ENCODE measurements at regions not wholly inside any gene's neighbourhood (a gene's known extent, or its start where the extent isn't known, plus 50 kb on each side); places are given as distances from the start of the nearest gene placed in this dataset.

GRCh38 chr3:72182206-72182605 lies 397.3 kb upstream of the PROK2 start:
- Histone ChIP-seq H3K27me3 (ENCODE audit: control insufficient read depth, insufficient read depth, low read length, poor library complexity, severe bottlenecking) (no peaks in the 10 kb centered on the region), H3K4me1 (ENCODE audit: control insufficient read depth, insufficient read depth, low read length) (peaks cover 13% of the 10 kb centered on the region), H3K27ac (ENCODE audit: low read depth, low read length) (no peak overlapping the region), H3K36me3 (ENCODE audit: control insufficient read depth, insufficient read depth, low read length) (no peaks in the 10 kb centered on the region), H3K9me3 (ENCODE audit: control insufficient read depth, low read length) (no peaks in the 10 kb centered on the region), H3K9ac (ENCODE audit: extremely low read depth, low read length, poor library complexity, severe bottlenecking) (no peak overlapping the region), H3K4me3 (ENCODE audit: low read length) (no peak overlapping the region)
- no peak for DNase-seq
- TF ChIP-seq CTCF (conservative IDR thresholded peaks at IDR 0.05), result no peak
- Mint-ChIP-seq H3K27me3 (ENCODE audit: insufficient read depth) (peaks cover 5% of the 10 kb centered on the region), H3K36me3 (ENCODE audit: low read depth) (no peaks in the 10 kb centered on the region), H3K4me3 (no peak overlapping the region), H3K27ac (no peak overlapping the region), H3K9me3 (no peaks in the 10 kb centered on the region), H3K4me1 (peaks cover 17% of the 10 kb centered on the region)

GRCh38 chr3:72181251-72181650 lies 396.3 kb upstream of the PROK2 start:
- Histone ChIP-seq H3K27me3 (ENCODE audit: control insufficient read depth, insufficient read depth, low read length, poor library complexity, severe bottlenecking) (no peaks in the 10 kb centered on the region), H3K9ac (ENCODE audit: extremely low read depth, low read length, poor library complexity, severe bottlenecking) (no peak overlapping the region), H3K4me1 (ENCODE audit: control insufficient read depth, insufficient read depth, low read length) (peaks cover 13% of the 10 kb centered on the region), H3K4me3 (ENCODE audit: low read length) (no peak overlapping the region), H3K36me3 (ENCODE audit: control insufficient read depth, insufficient read depth, low read length) (no peaks in the 10 kb centered on the region), H3K27ac (ENCODE audit: low read depth, low read length) (no peak overlapping the region), H3K9me3 (ENCODE audit: control insufficient read depth, low read length) (no peaks in the 10 kb centered on the region)
- Mint-ChIP-seq H3K36me3 (ENCODE audit: low read depth) (no peaks in the 10 kb centered on the region), H3K4me3 (no peak overlapping the region), H3K4me1 (peaks cover 17% of the 10 kb centered on the region), H3K27me3 (ENCODE audit: insufficient read depth) (peaks cover 7% of the 10 kb centered on the region), H3K27ac (no peak overlapping the region), H3K9me3 (no peaks in the 10 kb centered on the region)
- no peak for DNase-seq
- no peak for TF ChIP-seq CTCF (conservative IDR thresholded peaks at IDR 0.05)
- WGBS, 2 experiments (ENCODE audit: insufficient coverage in 1 of 2, insufficient read length in 1 of 2), result 76 to 88% methylated on average over 5 of the region's 5 CpGs

- peaks cover 13% of the 10 kb centered on the region for H3K4me1 ChIP-seq (ENCODE audit: control insufficient read depth, insufficient read depth, low read length)
- H3K27ac ChIP-seq (ENCODE audit: low read depth, low read length), result no peak overlapping the region
- H3K4me3 ChIP-seq (ENCODE audit: low read length), result no peak overlapping the region
- no peak for TF ChIP-seq CTCF (conservative IDR thresholded peaks at IDR 0.05)
- Mint-ChIP-seq H3K9me3 (no peaks in the 10 kb centered on the region), H3K36me3 (ENCODE audit: low read depth) (no peaks in the 10 kb centered on the region), H3K4me3 (no peak overlapping the region), H3K27ac (no peak overlapping the region), H3K27me3 (ENCODE audit: insufficient read depth) (peaks cover 11% of the 10 kb centered on the region), H3K4me1 (peaks cover 17% of the 10 kb centered on the region)
- no CpG with 5 or more reads among the region's 1 CpG for WGBS, 2 experiments (ENCODE audit: insufficient coverage in 1 of 2, insufficient read length in 1 of 2)
- H3K9ac ChIP-seq (ENCODE audit: extremely low read depth, low read length, poor library complexity, severe bottlenecking), result no peak overlapping the region
- H3K27me3 ChIP-seq (ENCODE audit: control insufficient read depth, insufficient read depth, low read length, poor library complexity, severe bottlenecking), result no peaks in the 10 kb centered on the region
- H3K36me3 ChIP-seq (ENCODE audit: control insufficient read depth, insufficient read depth, low read length), result no peaks in the 10 kb centered on the region
- H3K9me3 ChIP-seq (ENCODE audit: control insufficient read depth, low read length), result no peaks in the 10 kb centered on the region
- no peak for DNase-seq
Observed at GRCh38 chr3:72180405-72180804, 395.5 kb upstream of the PROK2 start.
